WTC11 (cell line): ENCODE measurements at regions not wholly inside any gene's neighbourhood (a gene's known extent, or its start where the extent isn't known, plus 50 kb on each side); places are given as distances from the start of the nearest gene placed in this dataset.

ENCODE experiments used
- MXD4 ChIP-seq: fragments of 250-450 bp; sonication (Bioruptor Pico); IDR thresholded peaks from 2 replicates; pipeline ENCODE4 v1.8.0; 2021; ENCODE audit warnings: mild to moderate bottlenecking, moderate library complexity, borderline replicate concordance
- TF ChIP-seq, protein P1 (sequence below): sonication (generic); formaldehyde crosslinking; IDR thresholded peaks from 2 replicates; pipeline ENCODE4 v1.8.0; 2022; ENCODE audit warnings: mild to moderate bottlenecking, missing genetic modification reagents

DNA sequence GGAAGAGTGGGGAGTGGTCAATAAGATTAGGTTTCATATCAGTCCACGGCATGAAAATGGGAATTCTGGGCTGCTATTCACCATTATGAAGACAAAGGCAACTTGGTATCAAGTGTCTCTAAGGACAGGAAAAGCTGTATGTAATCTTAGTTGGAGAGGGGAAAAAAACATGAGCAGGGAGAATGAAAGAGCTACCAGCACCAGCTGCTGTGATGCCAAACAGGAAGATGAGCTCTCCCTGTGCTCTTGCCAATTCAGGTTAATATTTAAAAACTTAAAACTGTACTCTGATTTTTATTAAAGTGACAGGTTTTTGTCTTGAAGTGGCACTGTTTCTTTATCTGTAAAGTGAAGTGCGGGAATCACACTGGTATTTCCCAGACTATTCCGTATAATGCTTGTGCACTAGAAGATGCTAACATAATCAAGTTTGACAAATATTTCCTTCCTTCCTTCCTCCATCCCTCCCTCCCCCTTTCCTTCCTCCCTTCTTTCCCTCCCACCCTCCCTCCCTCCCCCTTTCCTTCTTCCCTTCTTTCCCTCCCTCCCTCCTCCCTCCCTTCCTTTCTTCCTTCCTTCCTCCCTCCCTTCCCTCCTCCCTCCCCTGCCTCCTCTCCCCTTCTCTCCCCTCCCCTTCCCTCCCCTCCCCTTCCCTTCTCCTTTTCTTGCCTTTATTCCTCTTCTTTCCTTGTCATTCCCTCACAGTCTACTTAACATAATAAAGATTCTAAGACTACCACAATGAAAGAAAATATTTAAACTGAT, 1383.0 kb upstream of the C9orf72 start:
- TF ChIP-seq, protein P1, sequence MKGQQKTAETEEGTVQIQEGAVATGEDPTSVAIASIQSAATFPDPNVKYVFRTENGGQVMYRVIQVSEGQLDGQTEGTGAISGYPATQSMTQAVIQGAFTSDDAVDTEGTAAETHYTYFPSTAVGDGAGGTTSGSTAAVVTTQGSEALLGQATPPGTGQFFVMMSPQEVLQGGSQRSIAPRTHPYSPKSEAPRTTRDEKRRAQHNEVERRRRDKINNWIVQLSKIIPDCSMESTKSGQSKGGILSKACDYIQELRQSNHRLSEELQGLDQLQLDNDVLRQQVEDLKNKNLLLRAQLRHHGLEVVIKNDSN: no peak
- TF ChIP-seq MXD4: no peak
